OCI-LY3 (cell line): ENCODE measurements at regions not wholly inside any gene's neighbourhood (a gene's known extent, or its start where the extent isn't known, plus 50 kb on each side); places are given as distances from the start of the nearest gene placed in this dataset.
A peak's percentile ranks its signal among the peaks of the same experiment; 100 is the strongest.

Experiments used
- H2AFZ ChIP-seq: fragments of 200-600, 300-600 bp; shearing (Covaris generic); 2 replicates; pipeline ENCODE4 v1.6.0; 2014; ENCODE audit warnings: antibody characterized with exemption, low read depth, low read length
- H3K27ac ChIP-seq: fragments of 200-600, 300-600 bp; sonication (generic); 2 replicates; pipeline ENCODE4 v1.5.1; 2014; ENCODE audit warnings: mild to moderate bottlenecking, low read length, moderate library complexity, mixed read lengths
- H3K27me3 ChIP-seq: fragments of 200-600, 300-600 bp; sonication (generic); 2 replicates; pipeline ENCODE4 v1.6.1; 2014; ENCODE audit warnings: low read depth, low read length, mixed read lengths
- H3K36me3 ChIP-seq: fragments of 200-600, 300-600 bp; sonication (generic); replicated peaks from 2 replicates; pipeline ENCODE3; 2014; ENCODE audit warnings: low read depth, low read length, mixed read lengths
- H3K4me1 ChIP-seq: fragments of 300-600, 200-600 bp; sonication (generic); 2 replicates; pipeline ENCODE4 v1.6.1; 2014; ENCODE audit warnings: low read length, mixed read lengths
- H3K4me2 ChIP-seq: fragments of 200-600, 300-600 bp; sonication (generic); 2 replicates; pipeline ENCODE4 v1.6.1; 2014; ENCODE audit warnings: low read length, mixed read lengths
- H3K4me3 ChIP-seq: fragments of 300-600, 200-600 bp; sonication (generic); 2 replicates; pipeline ENCODE4 v1.5.1; 2014; ENCODE audit warnings: antibody characterized with exemption, mild to moderate bottlenecking, low read length, moderate library complexity
- H3K79me2 ChIP-seq: fragments of 300-600, 200-600 bp; shearing (Covaris generic); 2 replicates; pipeline ENCODE4 v1.6.1; 2014; ENCODE audit warnings: mild to moderate bottlenecking, low read length, mixed read lengths
- H3K9ac ChIP-seq: fragments of 300-600, 200-600 bp; shearing (Covaris generic); 2 replicates; pipeline ENCODE4 v1.6.0; 2014; ENCODE audit warnings: mild to moderate bottlenecking, low read length, moderate library complexity
- H3K9me3 ChIP-seq: fragments of 200-600, 300-600 bp; shearing (Covaris generic); 2 replicates; pipeline ENCODE4 v1.6.1; 2014; ENCODE audit warnings: low read length, mixed read lengths; ENCODE audit not compliant: insufficient read depth
- H4K20me1 ChIP-seq: fragments of 200-600, 300-600 bp; sonication (generic); 2 replicates; pipeline ENCODE4 v1.6.1; 2016; ENCODE audit warnings: low read length, mixed read lengths; ENCODE audit not compliant: insufficient read depth
- CTCF ChIP-seq: fragments of 200-600, 300-600 bp; sonication (generic); IDR thresholded peaks from 2 replicates; pipeline ENCODE4 v1.5.1; 2014; ENCODE audit warnings: antibody characterized with exemption, low read length, low read depth
- EZH2phosphoT487 ChIP-seq: fragments of 200-600 bp; shearing (Covaris generic); IDR thresholded peaks from 2 replicates; pipeline ENCODE4 v1.6.1; 2018; ENCODE audit warnings: antibody characterized with exemption, mixed run types, low read depth

- H3K36me3 ChIP-seq, result no peaks in the 10 kb centered on the region
- no peaks in the 10 kb centered on the region for H4K20me1 ChIP-seq
- no peak overlapping the region for H3K4me2 ChIP-seq
- no peak overlapping the region for H3K27ac ChIP-seq
- no peaks in the 10 kb centered on the region for H3K27me3 ChIP-seq
- TF ChIP-seq EZH2phosphoT487 (no peak), CTCF (no peak)
- no peaks in the 10 kb centered on the region for H3K4me1 ChIP-seq
- no peak overlapping the region for H3K4me3 ChIP-seq
- no peak overlapping the region for H2AFZ ChIP-seq
- no peak overlapping the region for H3K9ac ChIP-seq
- no peaks in the 10 kb centered on the region for H3K79me2 ChIP-seq
- H3K9me3 ChIP-seq, result no peaks in the 10 kb centered on the region
Observed at GRCh38 chr18:27695052-27695451, 481.9 kb downstream of the CDH2 start.

- no peak overlapping the region for H3K4me3 ChIP-seq
- H2AFZ ChIP-seq, result no peak overlapping the region
- H3K9ac ChIP-seq, result no peak overlapping the region
- TF ChIP-seq EZH2phosphoT487, result no peak
- no peak for TF ChIP-seq CTCF
- H3K79me2 ChIP-seq, result no peaks in the 10 kb centered on the region
- peaks cover 11% of the 10 kb centered on the region; the same call in 1 of the 2 replicates for H3K9me3 ChIP-seq
- H3K36me3 ChIP-seq, result no peaks in the 10 kb centered on the region
- no peak overlapping the region for H3K4me2 ChIP-seq
- no peaks in the 10 kb centered on the region for H3K27me3 ChIP-seq
- no peak overlapping the region for H3K27ac ChIP-seq
- H4K20me1 ChIP-seq, result no peaks in the 10 kb centered on the region
- peaks cover 2% of the 10 kb centered on the region; the same call in 1 of the 2 replicates for H3K4me1 ChIP-seq
Observed at GRCh38 chr18:27688581-27688980, 488.3 kb downstream of the CDH2 start.

GRCh38 chr18:27687351-27687979, 489.5 kb downstream of the CDH2 start:
- no peak overlapping the region for H3K9ac ChIP-seq
- TF ChIP-seq EZH2phosphoT487 (no peak), CTCF (no peak)
- H4K20me1 ChIP-seq, result no peaks in the 10 kb centered on the region
- peaks cover 11% of the 10 kb centered on the region; the same call in 1 of the 2 replicates for H3K9me3 ChIP-seq
- no peaks in the 10 kb centered on the region for H3K36me3 ChIP-seq
- no peak overlapping the region for H3K27ac ChIP-seq
- H3K4me2 ChIP-seq, result no peak overlapping the region
- no peaks in the 10 kb centered on the region for H3K79me2 ChIP-seq
- no peak overlapping the region for H3K4me3 ChIP-seq
- H2AFZ ChIP-seq, result no peak overlapping the region
- H3K4me1 ChIP-seq, result peaks cover 2% of the 10 kb centered on the region; the same call in 1 of the 2 replicates
- no peaks in the 10 kb centered on the region for H3K27me3 ChIP-seq

- H2AFZ ChIP-seq, result no peak overlapping the region
- H3K4me2 ChIP-seq, result peak overlapping the region; percentile 13; the same call in 1 of the 2 replicates
- no peak overlapping the region for H3K4me3 ChIP-seq
- no peak overlapping the region for H3K9ac ChIP-seq
- TF ChIP-seq EZH2phosphoT487 (no peak), CTCF (peak; percentile 74)
- H3K4me1 ChIP-seq, result peaks cover 2% of the 10 kb centered on the region; the same call in 1 of the 2 replicates
- no peak overlapping the region for H3K27ac ChIP-seq
- peaks cover 11% of the 10 kb centered on the region; the same call in 1 of the 2 replicates for H3K9me3 ChIP-seq
- no peaks in the 10 kb centered on the region for H4K20me1 ChIP-seq
- no peaks in the 10 kb centered on the region for H3K27me3 ChIP-seq
- H3K36me3 ChIP-seq, result no peaks in the 10 kb centered on the region
- no peaks in the 10 kb centered on the region for H3K79me2 ChIP-seq
Observed at GRCh38 chr18:27685807-27686412, 491.0 kb downstream of the CDH2 start.
